GM12865 (cell line): ENCODE measurements at regions not wholly inside any gene's neighbourhood (a gene's known extent, or its start where the extent isn't known, plus 50 kb on each side); places are given as distances from the start of the nearest gene placed in this dataset.

ENCODE experiments used
- DNase-seq: peaks from one replicate; pipeline ENCODE4 v3.0.0; 2010; ENCODE audit warnings: low read depth
- H3K4me3 ChIP-seq: 2 replicates; pipeline ENCODE4 v1.5.1; 2011; ENCODE audit warnings: mild to moderate bottlenecking, low read depth, low read length, control low read depth
- TF ChIP-seq, protein P1 (sequence below): IDR thresholded peaks from 2 replicates; pipeline ENCODE4 v1.5.1; 2011; ENCODE audit warnings: low read length, control low read depth, low read depth, inconsistent platforms; ENCODE audit not compliant: insufficient read depth; ENCODE audit errors: missing control alignments

DNA sequence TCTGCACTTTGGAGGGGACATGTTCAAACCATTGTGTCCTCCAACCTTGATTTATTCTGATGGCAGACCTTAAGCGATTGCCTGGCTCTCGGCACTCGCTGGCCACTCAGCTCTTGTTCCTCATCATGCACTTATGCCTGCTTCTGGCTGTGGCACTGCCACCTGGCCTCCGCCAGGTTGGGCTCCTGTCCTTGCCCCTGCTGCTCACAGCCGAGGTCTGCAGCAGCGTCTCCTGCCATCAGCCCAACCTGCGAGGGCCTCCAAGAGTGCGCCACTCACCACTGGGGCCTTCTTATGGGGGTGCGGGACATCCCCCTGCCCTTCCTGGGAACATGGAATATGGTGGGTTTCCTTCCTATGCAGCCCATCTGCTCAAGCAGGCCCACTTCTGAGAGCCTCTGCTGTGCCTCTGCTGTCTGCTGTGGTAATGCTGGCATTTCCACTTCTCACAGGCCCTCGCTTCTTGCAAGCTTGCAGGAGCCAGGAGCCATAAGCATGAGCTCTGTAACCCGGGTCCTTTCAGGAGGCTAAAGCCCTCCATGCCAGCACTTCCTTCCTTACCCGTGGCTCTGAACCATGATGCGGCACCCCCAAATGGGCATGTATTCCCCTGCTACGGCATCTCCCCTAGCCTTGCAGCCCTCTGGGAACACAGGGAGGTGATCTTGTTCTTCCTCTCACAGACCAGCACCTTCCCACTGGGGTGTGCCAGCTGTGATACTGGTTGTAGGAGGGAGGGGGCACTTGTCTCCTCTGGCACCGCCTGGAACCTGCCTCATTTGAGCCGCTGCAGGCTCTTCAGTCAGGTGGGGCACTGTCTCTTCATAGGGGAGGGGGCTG lies 58.6 kb upstream of the HS6ST1 start:
- no peak for DNase-seq
- TF ChIP-seq, protein P1, sequence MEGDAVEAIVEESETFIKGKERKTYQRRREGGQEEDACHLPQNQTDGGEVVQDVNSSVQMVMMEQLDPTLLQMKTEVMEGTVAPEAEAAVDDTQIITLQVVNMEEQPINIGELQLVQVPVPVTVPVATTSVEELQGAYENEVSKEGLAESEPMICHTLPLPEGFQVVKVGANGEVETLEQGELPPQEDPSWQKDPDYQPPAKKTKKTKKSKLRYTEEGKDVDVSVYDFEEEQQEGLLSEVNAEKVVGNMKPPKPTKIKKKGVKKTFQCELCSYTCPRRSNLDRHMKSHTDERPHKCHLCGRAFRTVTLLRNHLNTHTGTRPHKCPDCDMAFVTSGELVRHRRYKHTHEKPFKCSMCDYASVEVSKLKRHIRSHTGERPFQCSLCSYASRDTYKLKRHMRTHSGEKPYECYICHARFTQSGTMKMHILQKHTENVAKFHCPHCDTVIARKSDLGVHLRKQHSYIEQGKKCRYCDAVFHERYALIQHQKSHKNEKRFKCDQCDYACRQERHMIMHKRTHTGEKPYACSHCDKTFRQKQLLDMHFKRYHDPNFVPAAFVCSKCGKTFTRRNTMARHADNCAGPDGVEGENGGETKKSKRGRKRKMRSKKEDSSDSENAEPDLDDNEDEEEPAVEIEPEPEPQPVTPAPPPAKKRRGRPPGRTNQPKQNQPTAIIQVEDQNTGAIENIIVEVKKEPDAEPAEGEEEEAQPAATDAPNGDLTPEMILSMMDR = no peak
- no peak overlapping the region for H3K4me3 ChIP-seq

DNA sequence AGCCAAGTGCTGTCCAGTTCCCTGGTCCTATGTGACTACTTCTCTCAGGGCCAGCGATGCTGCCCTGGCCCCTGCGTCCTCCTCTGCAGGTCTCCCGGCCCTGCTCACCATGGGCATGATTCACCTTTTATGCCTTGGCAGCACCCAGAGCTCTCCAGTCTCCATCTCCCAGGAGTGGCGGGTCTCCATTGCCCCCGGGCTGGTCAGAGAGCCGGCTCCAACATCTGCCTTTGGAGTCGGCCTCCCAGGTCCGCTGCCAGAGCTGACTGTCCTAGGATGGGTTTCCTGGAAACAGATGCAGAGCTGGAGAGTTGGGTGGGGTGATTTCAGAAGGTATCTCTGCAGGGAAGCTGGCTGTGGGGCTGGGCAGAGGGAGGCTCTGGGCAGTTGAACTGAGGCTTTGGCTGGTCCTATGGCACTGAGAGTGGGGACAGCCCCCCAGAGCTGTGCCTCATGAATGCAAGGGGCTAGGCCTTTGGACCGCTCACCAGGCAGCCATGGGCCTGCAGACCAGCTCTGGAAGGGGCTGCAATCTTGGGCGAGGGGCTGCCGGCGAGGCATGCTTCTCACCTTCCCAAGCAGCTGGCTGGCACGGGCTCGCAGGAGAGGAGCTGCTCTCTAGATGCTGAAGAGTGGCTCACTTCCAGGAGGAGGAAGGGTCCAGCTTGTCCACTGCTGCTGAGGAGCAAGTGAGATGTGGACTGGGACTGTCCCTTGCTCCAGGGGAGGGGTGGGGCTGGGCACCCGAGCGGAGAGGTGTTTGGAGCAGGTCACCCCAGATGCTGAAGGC lies 59.8 kb upstream of the HS6ST1 start:
- TF ChIP-seq, protein P1 = no peak
- no peak for DNase-seq
- no peak overlapping the region for H3K4me3 ChIP-seq

DNA sequence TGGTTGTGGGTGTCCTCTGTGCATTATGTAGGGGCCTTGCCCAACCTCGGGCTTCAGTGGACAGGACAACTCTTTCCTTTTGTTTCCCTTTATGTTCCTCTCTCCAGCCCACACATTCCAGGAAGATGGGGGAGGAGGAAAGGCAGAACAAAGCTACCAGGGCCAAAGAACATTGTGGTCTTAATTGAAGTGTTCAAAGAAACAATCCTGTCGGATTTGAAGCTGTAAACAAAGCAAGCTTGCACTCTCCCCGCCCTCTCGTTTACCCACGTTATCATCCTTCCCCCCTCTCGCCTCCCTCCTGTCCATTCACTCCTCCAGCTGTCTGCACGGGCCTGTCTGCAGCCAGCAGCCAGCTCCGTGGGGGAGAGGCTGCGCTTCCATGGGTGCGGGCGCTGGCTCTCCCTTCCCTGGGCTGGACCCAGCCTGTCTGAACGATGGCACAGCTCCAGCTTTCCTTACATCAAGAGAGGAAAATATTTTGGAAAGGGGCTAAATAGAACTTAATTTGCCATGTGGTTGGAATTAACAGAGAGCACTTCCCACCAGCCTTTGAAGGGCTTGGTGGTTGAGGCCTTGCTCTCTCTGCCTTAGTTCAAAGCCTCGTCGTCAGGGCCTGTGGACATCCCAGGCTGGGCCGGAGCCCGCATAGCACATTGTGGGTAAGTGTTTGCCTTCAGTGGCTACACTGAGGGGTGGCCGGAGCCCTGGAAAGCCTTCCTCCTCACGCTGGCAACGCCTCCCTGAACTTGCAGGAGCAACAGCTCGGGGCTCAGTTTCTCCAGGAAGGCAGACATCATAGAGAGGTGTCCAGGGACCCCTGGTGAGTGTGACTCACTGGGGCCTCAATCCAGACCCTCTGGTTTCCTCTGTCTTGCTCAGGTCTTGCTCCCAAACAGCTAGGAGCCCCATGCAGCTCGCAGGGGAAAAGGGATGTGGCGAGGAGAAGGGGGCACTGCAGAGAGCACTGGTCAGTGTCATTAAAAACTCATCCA lies 60.6 kb upstream of the HS6ST1 start:
- TF ChIP-seq, protein P1 = no peak
- DNase-seq = no peak
- no peak overlapping the region for H3K4me3 ChIP-seq

DNA sequence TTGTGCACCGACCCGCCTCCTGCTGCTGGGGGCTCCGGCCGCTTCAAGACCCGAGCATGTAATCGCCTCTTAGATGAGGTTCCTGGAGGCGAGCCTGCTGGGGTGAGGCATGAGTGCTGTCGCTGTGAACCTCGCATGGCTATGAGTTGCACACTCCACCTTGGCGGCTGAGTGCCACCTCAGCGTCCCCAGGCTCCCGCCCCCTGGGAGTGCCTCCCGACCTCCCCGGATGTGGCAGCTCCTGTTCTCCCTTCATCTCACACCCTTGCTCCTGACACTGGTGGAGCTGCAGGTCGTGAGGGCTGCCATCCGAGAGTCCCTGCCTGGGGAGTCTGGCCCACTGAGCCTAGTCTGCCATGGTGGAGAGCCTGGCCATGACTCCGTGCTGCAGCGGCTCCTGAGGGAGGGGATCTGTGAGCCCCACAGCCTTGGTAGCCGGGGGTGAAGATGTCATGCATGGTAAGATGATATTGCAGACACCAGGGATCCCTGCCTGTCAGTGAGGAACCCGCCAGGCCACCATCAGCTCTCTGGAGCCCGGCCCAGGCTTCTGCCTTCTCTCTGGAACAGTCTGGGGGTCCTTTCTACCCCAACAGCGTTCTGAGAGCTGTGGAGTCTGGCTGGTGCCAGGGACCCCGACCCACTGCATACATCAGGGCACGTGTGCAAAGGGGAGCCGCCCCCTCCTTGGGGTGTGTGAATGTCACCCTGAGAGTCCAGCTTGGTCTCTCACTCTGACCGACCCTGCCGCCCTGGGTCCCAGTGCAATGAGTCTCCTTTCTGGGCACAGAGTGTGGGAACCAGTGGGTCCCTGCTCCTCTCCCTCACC lies 61.6 kb upstream of the HS6ST1 start:
- DNase-seq = no peak
- H3K4me3 ChIP-seq = no peak overlapping the region
- TF ChIP-seq, protein P1 = no peak

DNA sequence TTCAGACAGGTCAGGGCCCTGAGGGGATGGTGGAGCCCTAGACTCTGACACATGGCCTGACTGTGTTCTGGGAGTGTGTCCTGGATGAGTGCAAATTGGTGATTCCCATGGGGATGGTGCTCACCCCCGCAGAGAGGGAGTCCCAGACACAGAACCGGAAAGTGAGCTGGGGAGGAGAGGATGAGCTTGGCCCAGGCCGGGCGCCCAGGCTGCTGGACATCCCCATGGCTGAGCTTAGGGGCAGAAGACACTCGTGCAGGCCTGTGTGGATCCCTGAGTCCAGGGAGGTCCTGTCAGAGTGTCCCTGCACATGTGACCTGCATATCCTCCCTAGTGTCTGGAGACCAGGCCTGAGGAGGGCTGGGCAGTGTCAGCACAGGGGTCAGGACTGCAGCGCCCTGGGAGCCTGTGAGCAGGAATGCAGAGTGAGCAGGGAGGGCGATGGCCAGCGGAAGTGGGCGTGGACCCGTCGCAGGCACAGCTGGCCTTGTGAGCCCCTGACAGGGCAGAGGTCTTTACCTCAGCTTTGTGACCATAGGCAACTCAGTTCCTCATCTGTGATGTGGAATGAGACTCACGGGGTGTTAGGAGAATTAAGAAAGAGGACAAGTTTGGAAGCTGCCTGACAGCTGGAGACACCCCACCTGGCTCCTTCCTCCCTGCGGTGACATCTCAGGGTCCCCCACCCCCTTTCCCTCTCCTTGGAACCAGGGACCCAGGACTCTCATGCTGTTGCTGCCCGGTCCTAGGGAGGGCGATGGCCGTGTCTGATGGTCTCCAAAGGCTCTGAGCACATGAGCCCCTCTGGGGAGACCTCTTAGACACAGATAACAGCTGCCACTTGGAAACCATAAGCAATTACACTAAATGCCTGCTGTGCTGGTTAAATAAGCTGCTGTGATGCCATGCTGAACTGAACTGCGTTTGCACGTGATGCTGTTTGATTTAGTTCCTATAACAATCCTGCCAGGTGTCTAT lies 62.6 kb upstream of the HS6ST1 start:
- TF ChIP-seq, protein P1 = no peak
- no peak overlapping the region for H3K4me3 ChIP-seq
- DNase-seq = no peak
